GM13976 (cell line): ENCODE measurements at regions not wholly inside any gene's neighbourhood (a gene's known extent, or its start where the extent isn't known, plus 50 kb on each side); places are given as distances from the start of the nearest gene placed in this dataset.

ENCODE experiments used
- DNase-seq: peaks from one replicate; pipeline ENCODE4 v3.0.0; 2012; ENCODE audit warnings: low spot score
- in situ Hi-C: fragments of 300-500 bp; cut with MboI; formaldehyde crosslinking; loops from one replicate; pipeline ENCODE4 v1.12.0; 2022; ENCODE audit warnings: low sequenced_read_pairs, mixed read lengths, inconsistent platforms; ENCODE audit not compliant: unreplicated experiment
- TF ChIP-seq, protein P1 (sequence below): IDR thresholded peaks from 2 replicates; pipeline ENCODE4 v1.5.1; 2012; ENCODE audit warnings: borderline replicate concordance, mild to moderate bottlenecking; ENCODE audit not compliant: insufficient read depth; ENCODE audit errors: extremely low read depth, missing control alignments, control extremely low read depth

GRCh38 chr3:157868196-157868595 lies 238.0 kb downstream of the SHOX2 start:
- TF ChIP-seq, protein P1, sequence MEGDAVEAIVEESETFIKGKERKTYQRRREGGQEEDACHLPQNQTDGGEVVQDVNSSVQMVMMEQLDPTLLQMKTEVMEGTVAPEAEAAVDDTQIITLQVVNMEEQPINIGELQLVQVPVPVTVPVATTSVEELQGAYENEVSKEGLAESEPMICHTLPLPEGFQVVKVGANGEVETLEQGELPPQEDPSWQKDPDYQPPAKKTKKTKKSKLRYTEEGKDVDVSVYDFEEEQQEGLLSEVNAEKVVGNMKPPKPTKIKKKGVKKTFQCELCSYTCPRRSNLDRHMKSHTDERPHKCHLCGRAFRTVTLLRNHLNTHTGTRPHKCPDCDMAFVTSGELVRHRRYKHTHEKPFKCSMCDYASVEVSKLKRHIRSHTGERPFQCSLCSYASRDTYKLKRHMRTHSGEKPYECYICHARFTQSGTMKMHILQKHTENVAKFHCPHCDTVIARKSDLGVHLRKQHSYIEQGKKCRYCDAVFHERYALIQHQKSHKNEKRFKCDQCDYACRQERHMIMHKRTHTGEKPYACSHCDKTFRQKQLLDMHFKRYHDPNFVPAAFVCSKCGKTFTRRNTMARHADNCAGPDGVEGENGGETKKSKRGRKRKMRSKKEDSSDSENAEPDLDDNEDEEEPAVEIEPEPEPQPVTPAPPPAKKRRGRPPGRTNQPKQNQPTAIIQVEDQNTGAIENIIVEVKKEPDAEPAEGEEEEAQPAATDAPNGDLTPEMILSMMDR = no peak
- in situ Hi-C loops = loop anchor here (25.0 kb wide), 2 partner anchors 444 to 669 kb away; no protein-coding TSS in a partner anchor
- DNase-seq = no peak

GRCh38 chr3:157865352-157866000 lies 240.7 kb downstream of the SHOX2 start:
- in situ Hi-C loops = loop anchor here (25.0 kb wide), 2 partner anchors 447 to 672 kb away; no protein-coding TSS in a partner anchor

DNA sequence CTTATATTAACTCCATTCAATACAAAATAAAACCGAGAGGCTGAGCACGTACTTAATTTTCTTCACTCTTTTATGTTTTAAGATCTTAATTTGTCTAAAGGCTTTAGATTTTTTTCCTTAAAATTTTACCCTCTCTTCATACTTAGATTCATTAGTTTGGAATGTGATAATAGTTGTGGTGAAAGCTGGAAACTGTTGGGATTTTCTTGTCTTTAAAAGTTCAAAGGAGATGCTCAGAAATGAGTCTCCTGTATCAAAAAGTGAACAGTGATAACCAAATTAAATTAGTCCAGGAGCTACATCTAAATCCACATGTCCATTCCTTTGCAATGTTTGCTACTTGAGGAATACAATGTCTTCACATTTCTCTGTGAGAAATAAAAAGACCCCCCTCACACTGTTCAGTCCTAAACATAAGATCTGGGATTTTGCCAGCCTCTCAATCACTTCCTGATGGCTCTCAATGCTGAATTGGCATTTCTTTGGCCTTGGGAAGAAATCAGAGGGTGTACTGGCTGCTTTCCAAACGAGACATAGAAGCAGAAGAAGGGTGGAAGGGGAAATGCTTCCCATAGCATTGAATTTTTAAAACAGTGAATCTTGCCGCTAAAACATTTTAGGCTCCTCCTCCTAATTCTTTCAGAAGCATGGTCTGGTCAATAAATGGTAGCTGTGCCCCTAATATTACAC lies 245.0 kb downstream of the SHOX2 start:
- in situ Hi-C loops = loop anchor here (25.0 kb wide), 2 partner anchors 451 to 676 kb away; no protein-coding TSS in a partner anchor
- no peak for DNase-seq
- TF ChIP-seq, protein P1 = no peak

More at GRCh38 chr3:157865352-157866000, 240.7 kb downstream of the SHOX2 start:
- TF ChIP-seq, protein P1 = peak; percentile 82
- DNase-seq = peak; percentile 57

GRCh38 chr3:157859541-157859940 lies 246.7 kb downstream of the SHOX2 start:
- in situ Hi-C loops = loop anchor here (25.0 kb wide), 2 partner anchors 453 to 678 kb away; no protein-coding TSS in a partner anchor
- TF ChIP-seq, protein P1 = no peak
- DNase-seq = no peak

DNA sequence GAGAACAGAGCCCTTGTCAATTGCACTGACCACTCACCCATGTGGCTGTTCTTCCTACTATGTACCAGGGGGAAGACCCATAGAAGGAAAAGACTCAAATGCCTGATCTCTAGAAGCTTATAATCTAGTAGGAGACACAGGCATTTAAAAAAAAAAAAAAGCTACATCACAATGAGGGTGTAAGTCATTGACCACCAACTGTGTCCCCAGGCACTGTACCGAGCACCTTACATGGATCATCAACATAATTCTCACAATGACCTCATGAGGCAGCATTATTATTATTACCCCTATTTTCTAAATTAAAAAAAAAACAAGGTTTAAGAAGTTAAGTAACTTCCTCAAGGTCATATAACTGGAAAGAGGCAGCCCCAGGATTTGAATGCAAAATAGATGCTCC lies 247.4 kb downstream of the SHOX2 start:
- TF ChIP-seq, protein P1 = no peak
- in situ Hi-C loops = loop anchor here (25.0 kb wide), 2 partner anchors 453 to 678 kb away; no protein-coding TSS in a partner anchor
- no peak for DNase-seq

GRCh38 chr3:157857440-157857839 lies 248.8 kb downstream of the SHOX2 start:
- in situ Hi-C loops = loop anchor here (25.0 kb wide), 2 partner anchors 455 to 680 kb away; no protein-coding TSS in a partner anchor
- TF ChIP-seq, protein P1 = no peak
- no peak for DNase-seq
